ENCODE measurements at regions not wholly inside any gene's neighbourhood (a gene's known extent, or its start where the extent isn't known, plus 50 kb on each side); places are given as distances from the start of the nearest gene placed in this dataset.
"Not testable (repeated sequence)": the region's sequence is repeated elsewhere in the genome, so short reads cannot be mapped to it uniquely, and the experiment has no call there.

GRCh38 chr3:35413483-35413882 lies 225.8 kb upstream of the ARPP21 start:
- in situ Hi-C loops (cut with HindIII; ENCODE audit: low sequenced_read_pairs) = no loop called here

- in situ Hi-C loops (cut with HindIII; ENCODE audit: low sequenced_read_pairs) = no loop called here
Observed at GRCh38 chr3:35417080-35417479, 222.2 kb upstream of the ARPP21 start.

- in situ Hi-C loops (cut with HindIII; ENCODE audit: low sequenced_read_pairs) = no loop called here
Observed at GRCh38 chr3:35422101-35422500, 217.2 kb upstream of the ARPP21 start.

- in situ Hi-C loops (cut with HindIII; ENCODE audit: low sequenced_read_pairs) = no loop called here
Observed at GRCh38 chr3:35422836-35423601, 216.3 kb upstream of the ARPP21 start.

GRCh38 chr3:35426366-35426958 lies 212.9 kb upstream of the ARPP21 start:
- in situ Hi-C loops (cut with HindIII; ENCODE audit: low sequenced_read_pairs) = no loop called here

GRCh38 chr3:35437381-35437780 lies 201.9 kb upstream of the ARPP21 start:
- in situ Hi-C loops (cut with HindIII; ENCODE audit: low sequenced_read_pairs) = no loop called here

- in situ Hi-C loops (cut with HindIII; ENCODE audit: low sequenced_read_pairs) = no loop called here
Observed at GRCh38 chr3:35438101-35438500, 201.2 kb upstream of the ARPP21 start.

GRCh38 chr3:35439663-35440062 lies 199.7 kb upstream of the ARPP21 start:
- in situ Hi-C loops (cut with HindIII; ENCODE audit: low sequenced_read_pairs) = no loop called here

GRCh38 chr3:35440826-35441225 lies 198.5 kb upstream of the ARPP21 start:
- in situ Hi-C loops (cut with HindIII; ENCODE audit: low sequenced_read_pairs) = no loop called here

- in situ Hi-C loops (cut with HindIII; ENCODE audit: low sequenced_read_pairs) = no loop called here
Observed at GRCh38 chr3:35446896-35447295, 192.4 kb upstream of the ARPP21 start.

GRCh38 chr3:35448121-35448520 lies 191.2 kb upstream of the ARPP21 start:
- in situ Hi-C loops (cut with HindIII; ENCODE audit: low sequenced_read_pairs) = no loop called here

GRCh38 chr3:35448681-35449080 lies 190.6 kb upstream of the ARPP21 start:
- in situ Hi-C loops (cut with HindIII; ENCODE audit: low sequenced_read_pairs) = no loop called here

- in situ Hi-C loops (cut with HindIII; ENCODE audit: low sequenced_read_pairs) = not testable (repeated sequence)
Observed at GRCh38 chr3:35454819-35455218, 184.5 kb upstream of the ARPP21 start.

GRCh38 chr3:35473956-35474355 lies 165.4 kb upstream of the ARPP21 start:
- in situ Hi-C loops (cut with HindIII; ENCODE audit: low sequenced_read_pairs) = no loop called here

- in situ Hi-C loops (cut with HindIII; ENCODE audit: low sequenced_read_pairs) = not testable (repeated sequence)
Observed at GRCh38 chr3:35482566-35482965, 156.8 kb upstream of the ARPP21 start.

- in situ Hi-C loops (cut with HindIII; ENCODE audit: low sequenced_read_pairs) = no loop called here
Observed at GRCh38 chr3:35483131-35483530, 156.2 kb upstream of the ARPP21 start.

- in situ Hi-C loops (cut with HindIII; ENCODE audit: low sequenced_read_pairs) = no loop called here
Observed at GRCh38 chr3:35484929-35485530, 154.3 kb upstream of the ARPP21 start.

- in situ Hi-C loops (cut with HindIII; ENCODE audit: low sequenced_read_pairs) = no loop called here
Observed at GRCh38 chr3:35486295-35486694, 153.0 kb upstream of the ARPP21 start.

GRCh38 chr3:35487376-35487775 lies 151.9 kb upstream of the ARPP21 start:
- in situ Hi-C loops (cut with HindIII; ENCODE audit: low sequenced_read_pairs) = no loop called here

- in situ Hi-C loops (cut with HindIII; ENCODE audit: low sequenced_read_pairs) = no loop called here
Observed at GRCh38 chr3:35488526-35488925, 150.8 kb upstream of the ARPP21 start.

GRCh38 chr3:35492841-35493240 lies 146.5 kb upstream of the ARPP21 start:
- in situ Hi-C loops (cut with HindIII; ENCODE audit: low sequenced_read_pairs) = no loop called here

GRCh38 chr3:35498506-35499210 lies 140.7 kb upstream of the ARPP21 start:
- in situ Hi-C loops (cut with HindIII; ENCODE audit: low sequenced_read_pairs) = no loop called here

Measured in endothelial cell of hepatic sinusoid (primary cell).